ENCODE measurements at regions not wholly inside any gene's neighbourhood (a gene's known extent, or its start where the extent isn't known, plus 50 kb on each side); places are given as distances from the start of the nearest gene placed in this dataset.

GRCh38 chr5:12999667-13000066, 944.8 kb downstream of the DNAH5 start:
- TF ChIP-seq, protein P1, sequence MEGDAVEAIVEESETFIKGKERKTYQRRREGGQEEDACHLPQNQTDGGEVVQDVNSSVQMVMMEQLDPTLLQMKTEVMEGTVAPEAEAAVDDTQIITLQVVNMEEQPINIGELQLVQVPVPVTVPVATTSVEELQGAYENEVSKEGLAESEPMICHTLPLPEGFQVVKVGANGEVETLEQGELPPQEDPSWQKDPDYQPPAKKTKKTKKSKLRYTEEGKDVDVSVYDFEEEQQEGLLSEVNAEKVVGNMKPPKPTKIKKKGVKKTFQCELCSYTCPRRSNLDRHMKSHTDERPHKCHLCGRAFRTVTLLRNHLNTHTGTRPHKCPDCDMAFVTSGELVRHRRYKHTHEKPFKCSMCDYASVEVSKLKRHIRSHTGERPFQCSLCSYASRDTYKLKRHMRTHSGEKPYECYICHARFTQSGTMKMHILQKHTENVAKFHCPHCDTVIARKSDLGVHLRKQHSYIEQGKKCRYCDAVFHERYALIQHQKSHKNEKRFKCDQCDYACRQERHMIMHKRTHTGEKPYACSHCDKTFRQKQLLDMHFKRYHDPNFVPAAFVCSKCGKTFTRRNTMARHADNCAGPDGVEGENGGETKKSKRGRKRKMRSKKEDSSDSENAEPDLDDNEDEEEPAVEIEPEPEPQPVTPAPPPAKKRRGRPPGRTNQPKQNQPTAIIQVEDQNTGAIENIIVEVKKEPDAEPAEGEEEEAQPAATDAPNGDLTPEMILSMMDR (IDR thresholded peaks at IDR 0.05; ENCODE audit: insufficient read depth, low read length): no peak
- no peak for TF ChIP-seq POLR2AphosphoS5 (IDR thresholded peaks at IDR 0.05; ENCODE audit: low read depth)
